OCI-LY7 (cell line): ENCODE measurements at regions not wholly inside any gene's neighbourhood (a gene's known extent, or its start where the extent isn't known, plus 50 kb on each side); places are given as distances from the start of the nearest gene placed in this dataset.

Source experiments
- EZH2phosphoT487 ChIP-seq: fragments of 200-600 bp; sonication (generic); IDR thresholded peaks from 2 replicates; pipeline ENCODE4 v1.6.1; 2018; ENCODE audit warnings: low read depth, borderline replicate concordance, mild to moderate bottlenecking, mixed run types, antibody characterized with exemption, low read length, moderate library complexity, mixed read lengths
- TF ChIP-seq, protein P1 (sequence below): fragments of 200-600 bp; sonication (generic); conservative IDR thresholded peaks from 2 replicates; pipeline ENCODE4 v1.5.1; 2014; ENCODE audit warnings: mild to moderate bottlenecking, antibody characterized with exemption, low read length, moderate library complexity, mixed read lengths

DNA sequence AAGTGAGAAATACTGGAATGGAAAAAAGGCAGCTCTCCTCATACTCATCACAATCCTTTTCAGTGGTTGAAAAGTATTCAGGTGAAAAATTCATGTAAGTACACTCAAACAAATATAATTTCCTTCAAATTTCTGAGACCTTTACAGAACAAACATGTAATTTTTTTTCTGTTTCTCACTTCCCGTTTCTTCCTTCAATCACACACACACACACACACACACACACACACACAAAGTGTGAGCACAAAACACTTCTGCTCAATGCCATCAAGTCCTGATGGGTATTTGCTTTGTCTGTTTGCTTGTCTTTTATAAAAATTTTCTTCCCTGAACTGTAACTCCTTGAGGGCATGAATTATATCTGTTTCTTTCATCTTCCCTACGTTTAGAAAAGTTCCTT lies 110.6 kb downstream of the LIG4 start:
- TF ChIP-seq, protein P1, sequence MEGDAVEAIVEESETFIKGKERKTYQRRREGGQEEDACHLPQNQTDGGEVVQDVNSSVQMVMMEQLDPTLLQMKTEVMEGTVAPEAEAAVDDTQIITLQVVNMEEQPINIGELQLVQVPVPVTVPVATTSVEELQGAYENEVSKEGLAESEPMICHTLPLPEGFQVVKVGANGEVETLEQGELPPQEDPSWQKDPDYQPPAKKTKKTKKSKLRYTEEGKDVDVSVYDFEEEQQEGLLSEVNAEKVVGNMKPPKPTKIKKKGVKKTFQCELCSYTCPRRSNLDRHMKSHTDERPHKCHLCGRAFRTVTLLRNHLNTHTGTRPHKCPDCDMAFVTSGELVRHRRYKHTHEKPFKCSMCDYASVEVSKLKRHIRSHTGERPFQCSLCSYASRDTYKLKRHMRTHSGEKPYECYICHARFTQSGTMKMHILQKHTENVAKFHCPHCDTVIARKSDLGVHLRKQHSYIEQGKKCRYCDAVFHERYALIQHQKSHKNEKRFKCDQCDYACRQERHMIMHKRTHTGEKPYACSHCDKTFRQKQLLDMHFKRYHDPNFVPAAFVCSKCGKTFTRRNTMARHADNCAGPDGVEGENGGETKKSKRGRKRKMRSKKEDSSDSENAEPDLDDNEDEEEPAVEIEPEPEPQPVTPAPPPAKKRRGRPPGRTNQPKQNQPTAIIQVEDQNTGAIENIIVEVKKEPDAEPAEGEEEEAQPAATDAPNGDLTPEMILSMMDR, result no peak
- TF ChIP-seq EZH2phosphoT487, result no peak
